Upper lobe of left lung (tissue), 6 donors: ENCODE measurements at regions not wholly inside any gene's neighbourhood (a gene's known extent, or its start where the extent isn't known, plus 50 kb on each side); places are given as distances from the start of the nearest gene placed in this dataset.
"Not testable (repeated sequence)": the region's sequence is repeated elsewhere in the genome, so short reads cannot be mapped to it uniquely, and the experiment has no call there.

Source experiments
- ATAC-seq, 2 donors: fragments of 200-7000 bp; cut with Tn5 transposase; one replicate each; pipeline ENCODE4 v1.9.1; 2022; ENCODE audit warnings: mild to moderate bottlenecking in 2 of 2, moderate library complexity in 2 of 2; ENCODE audit not compliant: low FRiP score in 2 of 2
- DNase-seq, 2 donors: peaks; one replicate each; pipeline ENCODE4 v3.0.0-alpha.2; 2019 to 2020
- H3K27ac ChIP-seq, 4 donors: fragments of 200-600 bp; sonication (generic); one replicate each; pipeline ENCODE4 v1.5.1; 2016 to 2019
- H3K27me3 ChIP-seq, 4 donors: fragments of 200-600 bp; sonication (generic); one replicate each; pipeline ENCODE4 v1.5.1; 2017 to 2019
- H3K36me3 ChIP-seq, 4 donors: fragments of 200-600 bp; sonication (generic); one replicate each; pipeline ENCODE4 v1.5.1; 2016 to 2019
- H3K4me1 ChIP-seq, 4 donors: fragments of 200-600 bp; sonication (generic); one replicate each; pipeline ENCODE4 v1.5.1; 2018 to 2019
- H3K4me3 ChIP-seq, 4 donors: fragments of 200-600 bp; sonication (generic); one replicate each; pipeline ENCODE4 v1.5.1; 2017 to 2019; ENCODE audit warnings: mild to moderate bottlenecking in 2 of 4, moderate library complexity in 1 of 4
- H3K9me3 ChIP-seq, 4 donors: fragments of 200-600 bp; sonication (generic); one replicate each; pipeline ENCODE4 v1.5.1; 2018 to 2019
- CTCF ChIP-seq, 6 experiments: fragments of 450-650 bp in 4 of 6; fragments of 200-600 bp in 2 of 6; sonication (generic) in 2 of 6; IDR thresholded peaks; one replicate each; pipeline ENCODE4 v1.5.1; 2016 to 2019; ENCODE audit warnings: antibody characterized with exemption in 6 of 6
- EP300 ChIP-seq, 4 donors: sonication (generic); formaldehyde crosslinking; IDR thresholded peaks; one replicate each; pipeline ENCODE4 v1.5.1; 2017; ENCODE audit warnings: antibody characterized with exemption in 4 of 4, control low read depth in 2 of 4
- POLR2A ChIP-seq, 4 donors: fragments of 450-650 bp; IDR thresholded peaks; one replicate each; pipeline ENCODE4 v1.5.1; 2016 to 2017; ENCODE audit warnings: antibody characterized with exemption in 4 of 4, mild to moderate bottlenecking in 2 of 4
- POLR2AphosphoS5 ChIP-seq, 2 donors: sonication (generic); formaldehyde crosslinking; IDR thresholded peaks; one replicate each; pipeline ENCODE4 v1.5.1; 2017; ENCODE audit warnings: antibody characterized with exemption in 2 of 2
- WGBS, 2 donors: methylation state at CpG; one replicate each; pipeline ENCODE4 v1.1.5; 2017 to 2018; 5-methylcytosine and 5-hydroxymethylcytosine counted together
- donor health status: DM: no; HTN: no; CAD: no; lungs with moderate emphysema.
- donor health status: DM: no; HTN: yes; CAD: no; lungs with severe emphysema.

- no peaks in the 10 kb centered on the region for H3K36me3 ChIP-seq
- no peak for DNase-seq
- H3K27me3 ChIP-seq: no peaks in the 10 kb centered on the region
- no peaks in the 10 kb centered on the region for H3K4me1 ChIP-seq
- no peak for TF ChIP-seq EP300 (IDR thresholded peaks at IDR 0.05)
- TF ChIP-seq CTCF (IDR thresholded peaks at IDR 0.05): no peak
- ATAC-seq: no peak
- H3K9me3 ChIP-seq: peaks cover 0 to 5% (median 0%) of the 10 kb centered on the region in 4 donors
- 81 to 84% methylated on average over 3 of the region's 3 CpGs for WGBS, 2 donors
- no peak overlapping the region for H3K4me3 ChIP-seq
- no peak overlapping the region for H3K27ac ChIP-seq
Measured at GRCh38 chr10:9390516-9390915, 1336.0 kb downstream of the GATA3 start.

- no peaks in the 10 kb centered on the region for H3K9me3 ChIP-seq
- ATAC-seq: no peak
Measured at GRCh38 chr10:9399275-9399983, 1344.9 kb downstream of the GATA3 start.

GRCh38 chr10:9402067-9402466, 1347.6 kb downstream of the GATA3 start:
- not testable (repeated sequence) for H3K27ac ChIP-seq, H3K36me3 ChIP-seq, H3K4me1 ChIP-seq, DNase-seq, H3K27me3 ChIP-seq, H3K4me3 ChIP-seq, ATAC-seq, H3K9me3 ChIP-seq
- WGBS, 2 donors: 89 to 93% methylated on average over 11 of the region's 11 CpGs

More at GRCh38 chr10:9399275-9399983, 1344.9 kb downstream of the GATA3 start:
- Histone ChIP-seq H3K27ac (no peak overlapping the region), H3K4me3 (no peak overlapping the region), H3K36me3 (no peaks in the 10 kb centered on the region), H3K27me3 (no peaks in the 10 kb centered on the region), H3K4me1 (no peaks in the 10 kb centered on the region)
- WGBS, 2 donors: 81% methylated on average over 6 of the region's 6 CpGs
- TF ChIP-seq CTCF (IDR thresholded peaks at IDR 0.05): no peak
- no peak for TF ChIP-seq POLR2AphosphoS5 (IDR thresholded peaks at IDR 0.05)
- TF ChIP-seq EP300 (IDR thresholded peaks at IDR 0.05): no peak
- TF ChIP-seq POLR2A (IDR thresholded peaks at IDR 0.05): no peak
- DNase-seq: no peak

GRCh38 chr10:9402507-9403195, 1348.2 kb downstream of the GATA3 start:
- WGBS, 2 donors: 73 to 81% methylated on average over 9 of the region's 9 CpGs
- H3K4me1 ChIP-seq, H3K4me3 ChIP-seq, H3K27ac ChIP-seq, ATAC-seq, DNase-seq, H3K9me3 ChIP-seq, H3K27me3 ChIP-seq, H3K36me3 ChIP-seq: not testable (repeated sequence)

GRCh38 chr10:9407201-9407600, 1352.7 kb downstream of the GATA3 start:
- not testable (repeated sequence) for H3K27ac ChIP-seq, H3K36me3 ChIP-seq, H3K4me3 ChIP-seq, H3K4me1 ChIP-seq, H3K9me3 ChIP-seq, ATAC-seq, H3K27me3 ChIP-seq
- 86 to 93% methylated on average over 20 to 29 of the region's 29 CpGs for WGBS, 2 donors
- peak in 1 of 2 donors; percentile 59 for DNase-seq

- TF ChIP-seq EP300 (IDR thresholded peaks at IDR 0.05): no peak
- TF ChIP-seq POLR2A (IDR thresholded peaks at IDR 0.05): no peak
- TF ChIP-seq CTCF (IDR thresholded peaks at IDR 0.05): no peak
- no peak for TF ChIP-seq POLR2AphosphoS5 (IDR thresholded peaks at IDR 0.05)
- no peaks in the 10 kb centered on the region for H3K27me3 ChIP-seq
- no peaks in the 10 kb centered on the region for H3K36me3 ChIP-seq
- no peaks in the 10 kb centered on the region for H3K4me1 ChIP-seq
- ATAC-seq: no peak
- WGBS, 2 donors: 23 to 26% methylated on average over 1 of the region's 1 CpG
- H3K4me3 ChIP-seq: no peak overlapping the region
- H3K27ac ChIP-seq: no peak overlapping the region
- no peak for DNase-seq
- no peaks in the 10 kb centered on the region for H3K9me3 ChIP-seq
Measured at GRCh38 chr10:9416331-9416730, 1361.8 kb downstream of the GATA3 start.
